WTC11 (cell line): ENCODE measurements at regions not wholly inside any gene's neighbourhood (a gene's known extent, or its start where the extent isn't known, plus 50 kb on each side); places are given as distances from the start of the nearest gene placed in this dataset.

Experiments
- ATAC-seq: fragments of 200-7000 bp; cut with Tn5 transposase; 2 replicates; pipeline ENCODE4 v1.10.0; 2021; ENCODE audit warnings: mild to moderate bottlenecking, moderate library complexity
- CTCF ChIA-PET: fragments of 300-600 bp; sonication (Branson Sonifier 250); formaldehyde crosslinking; loops from one replicate; lab custom pipeline; 2021; ENCODE audit warnings: antibody characterized with exemption; lab: Charles Lee
- POLR2A ChIA-PET: fragments of 350-600 bp; sonication (Branson Sonifier 250); formaldehyde crosslinking; loops from one replicate; lab custom pipeline; 2021; ENCODE audit warnings: antibody characterized with exemption; lab: Charles Lee
- DNase-seq: peaks from one replicate; pipeline ENCODE4 v3.0.0; 2021; ENCODE audit warnings: low spot score
- H3K27ac Mint-ChIP-seq: 2 replicates; pipeline ENCODE4 v1.8.0; 2021; ENCODE audit warnings: mixed read lengths
- H3K27me3 Mint-ChIP-seq: 2 replicates; pipeline ENCODE4 v1.8.0; 2021; ENCODE audit warnings: low read depth, mild to moderate bottlenecking, moderate library complexity, mixed read lengths
- H3K36me3 Mint-ChIP-seq: 2 replicates; pipeline ENCODE4 v1.8.0; 2021; ENCODE audit warnings: mixed read lengths
- H3K4me1 Mint-ChIP-seq: 2 replicates; pipeline ENCODE4 v1.8.0; 2022; ENCODE audit warnings: mixed read lengths
- H3K4me3 Mint-ChIP-seq: 2 replicates; pipeline ENCODE4 v1.8.0; 2021; ENCODE audit warnings: mild to moderate bottlenecking, moderate library complexity, mixed read lengths
- H3K9me3 Mint-ChIP-seq: 2 replicates; pipeline ENCODE4 v1.8.0; 2021; ENCODE audit warnings: mixed read lengths
- ATF1 ChIP-seq: sonication (generic); formaldehyde crosslinking; IDR thresholded peaks from 2 replicates; pipeline ENCODE4 v1.8.1; 2023; ENCODE audit warnings: mild to moderate bottlenecking, moderate library complexity, missing genetic modification reagents
- MXD4 ChIP-seq: fragments of 250-450 bp; sonication (Bioruptor Pico); IDR thresholded peaks from 2 replicates; pipeline ENCODE4 v1.8.0; 2021; ENCODE audit warnings: mild to moderate bottlenecking, moderate library complexity, borderline replicate concordance
- NFATC4 ChIP-seq: fragments of 250-450 bp; sonication (Bioruptor Pico); IDR thresholded peaks from 2 replicates; pipeline ENCODE4 v1.9.0; 2021; ENCODE audit warnings: mild to moderate bottlenecking
- ZBTB43 ChIP-seq: sonication (generic); formaldehyde crosslinking; IDR thresholded peaks from 2 replicates; pipeline ENCODE4 v1.8.1; 2023; ENCODE audit warnings: mild to moderate bottlenecking, missing genetic modification reagents
- ZNF219 ChIP-seq: sonication (generic); formaldehyde crosslinking; IDR thresholded peaks from 2 replicates; pipeline ENCODE4 v1.8.0; 2023; ENCODE audit warnings: missing genetic modification reagents, mild to moderate bottlenecking, borderline replicate concordance
- ZNF263 ChIP-seq: sonication (generic); formaldehyde crosslinking; IDR thresholded peaks from 2 replicates; pipeline ENCODE4 v1.8.1; 2022; ENCODE audit warnings: low read depth, mild to moderate bottlenecking, moderate library complexity, missing genetic modification reagents
- ZNF396 ChIP-seq: fragments of 250-450 bp; sonication (Bioruptor Pico); IDR thresholded peaks from 2 replicates; pipeline ENCODE4 v1.8.0; 2021; ENCODE audit warnings: mild to moderate bottlenecking, moderate library complexity, borderline replicate concordance
- TF ChIP-seq, protein P1 (sequence below): sonication (generic); formaldehyde crosslinking; IDR thresholded peaks from 2 replicates; pipeline ENCODE4 v1.8.1; 2023; ENCODE audit warnings: mild to moderate bottlenecking, missing genetic modification reagents
- TF ChIP-seq, protein P2 (sequence below): fragments of 250-450 bp; sonication (Bioruptor Pico); IDR thresholded peaks from 2 replicates; pipeline ENCODE4 v1.8.0; 2021; ENCODE audit warnings: mild to moderate bottlenecking
- TF ChIP-seq, protein P3 (sequence below): fragments of 200-600 bp; IDR thresholded peaks from 2 replicates; pipeline ENCODE4 v1.8.0; 2022; ENCODE audit warnings: antibody characterized with exemption
- TF ChIP-seq, protein P4 (sequence below): sonication (generic); formaldehyde crosslinking; IDR thresholded peaks from 2 replicates; pipeline ENCODE4 v1.8.0; 2023; ENCODE audit warnings: mild to moderate bottlenecking, missing genetic modification reagents

- ATAC-seq (no peak), DNase-seq (no peak)
- Mint-ChIP-seq H3K4me3 (no peak overlapping the region), H3K4me1 (peaks cover 13% of the 10 kb centered on the region), H3K27me3 (no peaks in the 10 kb centered on the region), H3K9me3 (no peaks in the 10 kb centered on the region), H3K36me3 (no peaks in the 10 kb centered on the region), H3K27ac (no peak overlapping the region)
- CTCF ChIA-PET = interaction anchor here (1.4 to 1.9 kb wide), 3 partner anchors 20 to 236 kb away, joined by 3 to 8 read pairs (median 4); no protein-coding TSS in a partner anchor
- no peak for TF ChIP-seq ZNF219 (CRISPR knock-in tag)
- TF ChIP-seq, protein P1, sequence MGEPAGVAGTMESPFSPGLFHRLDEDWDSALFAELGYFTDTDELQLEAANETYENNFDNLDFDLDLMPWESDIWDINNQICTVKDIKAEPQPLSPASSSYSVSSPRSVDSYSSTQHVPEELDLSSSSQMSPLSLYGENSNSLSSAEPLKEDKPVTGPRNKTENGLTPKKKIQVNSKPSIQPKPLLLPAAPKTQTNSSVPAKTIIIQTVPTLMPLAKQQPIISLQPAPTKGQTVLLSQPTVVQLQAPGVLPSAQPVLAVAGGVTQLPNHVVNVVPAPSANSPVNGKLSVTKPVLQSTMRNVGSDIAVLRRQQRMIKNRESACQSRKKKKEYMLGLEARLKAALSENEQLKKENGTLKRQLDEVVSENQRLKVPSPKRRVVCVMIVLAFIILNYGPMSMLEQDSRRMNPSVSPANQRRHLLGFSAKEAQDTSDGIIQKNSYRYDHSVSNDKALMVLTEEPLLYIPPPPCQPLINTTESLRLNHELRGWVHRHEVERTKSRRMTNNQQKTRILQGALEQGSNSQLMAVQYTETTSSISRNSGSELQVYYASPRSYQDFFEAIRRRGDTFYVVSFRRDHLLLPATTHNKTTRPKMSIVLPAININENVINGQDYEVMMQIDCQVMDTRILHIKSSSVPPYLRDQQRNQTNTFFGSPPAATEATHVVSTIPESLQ (CRISPR knock-in tag) = no peak
- no peak for TF ChIP-seq MXD4
- TF ChIP-seq, protein P2, sequence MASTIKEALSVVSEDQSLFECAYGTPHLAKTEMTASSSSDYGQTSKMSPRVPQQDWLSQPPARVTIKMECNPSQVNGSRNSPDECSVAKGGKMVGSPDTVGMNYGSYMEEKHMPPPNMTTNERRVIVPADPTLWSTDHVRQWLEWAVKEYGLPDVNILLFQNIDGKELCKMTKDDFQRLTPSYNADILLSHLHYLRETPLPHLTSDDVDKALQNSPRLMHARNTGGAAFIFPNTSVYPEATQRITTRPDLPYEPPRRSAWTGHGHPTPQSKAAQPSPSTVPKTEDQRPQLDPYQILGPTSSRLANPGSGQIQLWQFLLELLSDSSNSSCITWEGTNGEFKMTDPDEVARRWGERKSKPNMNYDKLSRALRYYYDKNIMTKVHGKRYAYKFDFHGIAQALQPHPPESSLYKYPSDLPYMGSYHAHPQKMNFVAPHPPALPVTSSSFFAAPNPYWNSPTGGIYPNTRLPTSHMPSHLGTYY (CRISPR knock-in tag) = no peak
- TF ChIP-seq ATF1 (CRISPR knock-in tag) = no peak
- TF ChIP-seq, protein P3, sequence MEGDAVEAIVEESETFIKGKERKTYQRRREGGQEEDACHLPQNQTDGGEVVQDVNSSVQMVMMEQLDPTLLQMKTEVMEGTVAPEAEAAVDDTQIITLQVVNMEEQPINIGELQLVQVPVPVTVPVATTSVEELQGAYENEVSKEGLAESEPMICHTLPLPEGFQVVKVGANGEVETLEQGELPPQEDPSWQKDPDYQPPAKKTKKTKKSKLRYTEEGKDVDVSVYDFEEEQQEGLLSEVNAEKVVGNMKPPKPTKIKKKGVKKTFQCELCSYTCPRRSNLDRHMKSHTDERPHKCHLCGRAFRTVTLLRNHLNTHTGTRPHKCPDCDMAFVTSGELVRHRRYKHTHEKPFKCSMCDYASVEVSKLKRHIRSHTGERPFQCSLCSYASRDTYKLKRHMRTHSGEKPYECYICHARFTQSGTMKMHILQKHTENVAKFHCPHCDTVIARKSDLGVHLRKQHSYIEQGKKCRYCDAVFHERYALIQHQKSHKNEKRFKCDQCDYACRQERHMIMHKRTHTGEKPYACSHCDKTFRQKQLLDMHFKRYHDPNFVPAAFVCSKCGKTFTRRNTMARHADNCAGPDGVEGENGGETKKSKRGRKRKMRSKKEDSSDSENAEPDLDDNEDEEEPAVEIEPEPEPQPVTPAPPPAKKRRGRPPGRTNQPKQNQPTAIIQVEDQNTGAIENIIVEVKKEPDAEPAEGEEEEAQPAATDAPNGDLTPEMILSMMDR = no peak
- TF ChIP-seq ZBTB43 = 0 out of 2 replicates have a peak, but pooled peaks have one; percentile 34
- TF ChIP-seq ZNF396 = no peak
- TF ChIP-seq, protein P4, sequence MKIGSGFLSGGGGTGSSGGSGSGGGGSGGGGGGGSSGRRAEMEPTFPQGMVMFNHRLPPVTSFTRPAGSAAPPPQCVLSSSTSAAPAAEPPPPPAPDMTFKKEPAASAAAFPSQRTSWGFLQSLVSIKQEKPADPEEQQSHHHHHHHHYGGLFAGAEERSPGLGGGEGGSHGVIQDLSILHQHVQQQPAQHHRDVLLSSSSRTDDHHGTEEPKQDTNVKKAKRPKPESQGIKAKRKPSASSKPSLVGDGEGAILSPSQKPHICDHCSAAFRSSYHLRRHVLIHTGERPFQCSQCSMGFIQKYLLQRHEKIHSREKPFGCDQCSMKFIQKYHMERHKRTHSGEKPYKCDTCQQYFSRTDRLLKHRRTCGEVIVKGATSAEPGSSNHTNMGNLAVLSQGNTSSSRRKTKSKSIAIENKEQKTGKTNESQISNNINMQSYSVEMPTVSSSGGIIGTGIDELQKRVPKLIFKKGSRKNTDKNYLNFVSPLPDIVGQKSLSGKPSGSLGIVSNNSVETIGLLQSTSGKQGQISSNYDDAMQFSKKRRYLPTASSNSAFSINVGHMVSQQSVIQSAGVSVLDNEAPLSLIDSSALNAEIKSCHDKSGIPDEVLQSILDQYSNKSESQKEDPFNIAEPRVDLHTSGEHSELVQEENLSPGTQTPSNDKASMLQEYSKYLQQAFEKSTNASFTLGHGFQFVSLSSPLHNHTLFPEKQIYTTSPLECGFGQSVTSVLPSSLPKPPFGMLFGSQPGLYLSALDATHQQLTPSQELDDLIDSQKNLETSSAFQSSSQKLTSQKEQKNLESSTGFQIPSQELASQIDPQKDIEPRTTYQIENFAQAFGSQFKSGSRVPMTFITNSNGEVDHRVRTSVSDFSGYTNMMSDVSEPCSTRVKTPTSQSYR (CRISPR knock-in tag) = no peak
- POLR2A ChIA-PET = no interaction called here
Observed at GRCh38 chr10:131689954-131690757, 210.7 kb upstream of the PPP2R2D start.

DNA sequence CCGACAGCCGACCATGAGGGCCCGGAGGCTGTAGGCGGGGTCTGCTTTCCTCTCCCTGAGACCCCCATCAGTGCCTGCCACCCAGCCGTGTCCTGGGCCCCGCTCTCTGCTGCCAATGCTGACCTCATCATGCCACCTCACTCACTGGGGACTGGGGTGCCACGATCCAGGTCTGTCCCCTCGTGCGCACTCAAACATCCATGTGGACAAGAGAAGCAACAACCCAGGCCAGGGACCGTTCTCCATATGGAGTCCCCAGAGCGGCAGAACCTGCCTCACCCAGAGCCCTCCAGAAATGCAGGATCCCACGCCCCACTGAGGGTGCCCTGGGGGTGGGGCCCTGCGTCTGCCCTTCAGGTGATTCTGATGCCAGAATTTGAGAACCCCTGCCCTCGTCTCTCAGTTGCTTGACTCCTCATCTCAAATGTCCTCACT lies 210.0 kb upstream of the PPP2R2D start:
- peaks cover 13% of the 10 kb centered on the region for H3K4me1 Mint-ChIP-seq
- no peaks in the 10 kb centered on the region for H3K27me3 Mint-ChIP-seq
- CTCF ChIA-PET = interaction anchor here (1.4 kb wide), 1 partner anchor 237 kb away, joined by 4 read pairs; no protein-coding TSS in a partner anchor
- TF ChIP-seq NFATC4 (no peak), ZNF263 (CRISPR knock-in tag) (no peak)
- POLR2A ChIA-PET = no interaction called here
- DNase-seq (no peak), ATAC-seq (no peak)
- H3K27ac Mint-ChIP-seq = no peak overlapping the region
- H3K9me3 Mint-ChIP-seq = no peaks in the 10 kb centered on the region
- no peak overlapping the region for H3K4me3 Mint-ChIP-seq
- no peaks in the 10 kb centered on the region for H3K36me3 Mint-ChIP-seq
